HG03159 (cell line): ENCODE measurements at regions not wholly inside any gene's neighbourhood (a gene's known extent, or its start where the extent isn't known, plus 50 kb on each side); places are given as distances from the start of the nearest gene placed in this dataset.
"Not testable (repeated sequence)": the region's sequence is repeated elsewhere in the genome, so short reads cannot be mapped to it uniquely, and the experiment has no call there.

Experiments used
- ATAC-seq: cut with Tn5 transposase; IDR thresholded peaks from one replicate; pipeline ENCODE4 v1.9.1; 2021; ENCODE audit warnings: mild to moderate bottlenecking, moderate library complexity; ENCODE audit not compliant: unreplicated experiment

DNA sequence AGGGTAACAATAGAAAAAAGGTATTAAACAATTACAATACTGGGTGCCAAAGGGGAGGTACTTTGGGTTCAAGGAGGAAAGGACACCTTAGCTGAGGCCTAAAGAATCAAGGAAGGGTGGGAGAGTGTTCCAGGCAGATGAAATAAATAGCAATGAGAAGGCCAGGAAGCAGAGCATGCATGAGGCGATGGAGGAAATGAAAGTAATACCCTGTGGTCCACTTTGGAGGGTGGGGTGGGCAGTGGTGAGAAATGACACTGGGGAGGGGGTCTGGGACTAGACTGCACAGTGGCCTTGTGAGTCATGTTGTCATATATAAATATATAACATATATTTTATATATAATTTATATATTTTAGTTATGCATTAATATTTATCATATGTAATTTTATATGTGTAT is 55.9 kb downstream of the BHLHE40 start:
- no peak for ATAC-seq

DNA sequence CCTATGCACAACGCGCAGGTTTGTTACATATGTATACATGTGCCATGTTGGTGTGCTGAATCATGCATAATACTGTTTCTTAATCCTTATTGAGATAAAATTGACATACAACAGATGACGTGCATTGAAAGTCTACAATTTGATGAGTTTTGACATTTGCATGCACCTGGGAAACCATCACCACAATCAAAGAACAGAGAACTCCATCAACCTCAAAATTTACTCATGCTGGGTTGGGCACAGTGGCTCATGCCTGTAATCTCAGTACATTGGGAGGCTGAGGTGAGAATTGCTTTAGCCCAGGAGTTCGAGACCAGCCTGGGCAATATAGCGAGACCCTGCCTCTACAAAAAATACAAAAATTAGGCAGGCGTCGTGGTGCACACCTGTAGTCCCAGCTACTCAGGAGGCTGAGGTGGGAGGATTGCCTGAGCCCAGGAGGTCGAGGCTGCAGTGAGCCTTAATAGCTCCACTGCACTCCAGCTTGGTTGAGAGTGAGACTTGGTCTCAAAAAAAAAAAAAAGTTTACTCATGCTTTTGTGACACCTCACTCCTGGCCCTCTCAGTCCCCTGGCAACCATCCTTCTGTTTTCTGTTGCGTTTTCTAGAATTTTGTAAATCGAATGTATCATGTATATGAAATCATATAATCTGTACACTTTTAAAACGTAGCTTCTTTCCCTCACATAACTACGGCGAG is 56.6 kb downstream of the BHLHE40 start:
- ATAC-seq, result peak; percentile 51

DNA sequence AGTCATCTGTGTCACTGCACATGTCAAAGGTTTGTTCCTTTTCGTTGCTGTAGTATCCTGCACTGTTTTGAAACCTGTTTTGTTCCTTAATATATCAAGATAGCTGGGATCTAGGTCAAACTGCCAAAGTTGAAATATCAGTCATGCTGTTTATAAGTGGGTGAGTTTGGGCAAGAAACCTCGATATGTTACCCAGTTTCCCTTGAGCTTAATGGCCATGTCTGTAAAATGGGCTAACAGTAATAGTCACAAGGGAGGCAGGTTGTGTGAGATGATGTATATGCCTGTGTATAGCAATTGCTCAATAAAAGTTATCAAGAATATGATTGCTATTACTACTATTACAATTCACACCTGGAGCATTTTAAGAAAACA is 57.1 kb downstream of the BHLHE40 start:
- no peak for ATAC-seq

GRCh38 chr3:5036858-5037257 is 57.6 kb downstream of the BHLHE40 start:
- no peak for ATAC-seq

- ATAC-seq, result no peak
These were observed 60.3 kb downstream of the BHLHE40 start for GRCh38 chr3:5039585-5039984.

GRCh38 chr3:5041315-5041714 is 62.1 kb downstream of the BHLHE40 start:
- ATAC-seq, result no peak

GRCh38 chr3:5045961-5046360 is 66.7 kb downstream of the BHLHE40 start:
- ATAC-seq, result no peak

DNA sequence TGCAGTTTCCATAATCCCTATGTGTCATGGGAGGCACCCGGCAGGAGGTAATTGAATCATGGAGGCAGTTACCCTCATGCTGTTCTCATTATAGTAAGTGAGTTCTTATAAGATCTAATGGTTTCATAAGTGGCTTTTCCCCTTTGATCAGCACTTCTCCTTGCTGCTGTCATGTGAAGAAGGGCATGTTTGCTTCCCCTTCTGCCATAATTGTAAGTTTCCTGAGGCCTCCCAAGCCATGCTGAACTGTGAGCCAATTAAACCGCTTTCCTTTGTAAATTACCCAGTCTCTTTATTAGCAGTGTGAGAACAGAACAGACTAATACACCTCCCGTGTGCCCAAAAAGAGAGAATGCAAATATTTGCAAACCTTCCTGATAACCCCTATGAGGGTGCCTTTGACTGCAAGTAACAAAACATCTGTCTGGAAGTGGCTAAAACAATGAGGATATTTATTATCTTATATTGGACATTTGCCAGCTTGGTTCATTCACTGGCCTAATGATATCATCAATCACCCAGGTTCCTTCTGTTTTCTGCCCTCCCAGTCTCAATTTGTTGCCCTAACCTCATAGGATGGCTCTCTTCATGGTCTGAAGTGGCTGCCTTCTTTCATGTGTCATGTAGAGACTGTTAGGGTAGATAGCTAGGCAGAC is 68.7 kb downstream of the BHLHE40 start:
- no peak for ATAC-seq

GRCh38 chr3:5051772-5052171 is 70.3 kb upstream of the ARL8B start:
- peak; percentile 57 for ATAC-seq

GRCh38 chr3:5052247-5052646 is 69.8 kb upstream of the ARL8B start:
- no peak for ATAC-seq

DNA sequence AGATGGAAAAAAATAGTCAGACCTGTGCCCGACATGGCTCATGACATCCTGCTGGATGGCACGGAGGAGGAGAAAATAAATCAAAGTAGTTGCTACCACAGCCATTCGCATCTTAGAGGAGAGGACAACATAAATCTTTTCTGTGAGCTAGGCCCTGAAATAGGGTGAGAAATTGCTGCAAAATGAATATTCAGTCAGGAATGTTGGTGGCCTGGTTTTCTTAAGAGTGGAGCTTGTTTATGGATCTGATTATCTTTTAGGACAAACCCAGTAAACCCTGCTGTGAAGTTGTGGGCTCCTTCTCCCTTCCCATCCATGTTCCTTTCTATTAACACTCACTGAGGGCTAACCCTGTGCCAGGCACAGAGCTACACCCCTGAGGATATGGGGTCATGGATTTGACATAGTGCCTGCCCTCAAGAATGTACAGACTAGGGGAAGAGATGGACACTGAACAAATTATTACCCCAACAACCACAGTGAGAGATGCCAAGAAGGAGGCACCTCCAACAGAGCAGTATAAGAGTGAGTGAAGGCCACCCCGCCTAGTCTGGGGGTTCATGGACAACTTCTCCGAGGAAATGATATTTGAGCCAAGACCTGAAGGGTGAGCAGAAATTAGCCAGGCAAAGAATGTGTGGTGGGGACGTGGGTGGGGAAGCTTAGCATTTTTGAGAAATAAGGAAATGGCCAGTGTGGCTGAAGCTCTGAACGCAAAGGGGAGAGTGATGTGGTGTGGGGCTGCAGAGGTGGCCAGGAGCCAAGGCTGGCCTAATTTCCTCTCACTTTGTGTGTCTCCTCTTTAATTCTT is 68.9 kb upstream of the ARL8B start:
- ATAC-seq, result no peak

GRCh38 chr3:5054098-5054497 is 68.0 kb upstream of the ARL8B start:
- ATAC-seq, result no peak

DNA sequence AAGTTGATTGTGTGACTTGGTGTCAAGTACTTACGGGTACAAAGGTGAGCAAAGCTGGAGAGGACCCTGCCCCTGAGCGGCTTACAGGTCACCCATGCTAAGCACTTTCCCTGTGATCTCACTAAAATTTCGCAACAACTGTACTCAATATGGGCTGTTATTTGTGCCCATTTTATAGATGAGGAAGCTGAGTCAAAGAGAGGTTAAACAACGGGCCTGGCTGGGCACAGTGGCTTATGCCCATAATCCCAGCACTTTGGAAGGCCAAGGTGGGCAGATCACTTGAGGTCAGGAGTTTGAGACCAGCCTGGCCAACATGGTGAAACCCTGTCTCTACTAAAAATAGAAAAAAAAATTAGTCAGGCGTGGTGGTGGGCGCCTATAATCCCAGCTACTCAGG is 67.5 kb upstream of the ARL8B start:
- ATAC-seq, result not testable (repeated sequence)

- ATAC-seq, result no peak
These were observed 66.6 kb upstream of the ARL8B start for GRCh38 chr3:5055357-5056110.

DNA sequence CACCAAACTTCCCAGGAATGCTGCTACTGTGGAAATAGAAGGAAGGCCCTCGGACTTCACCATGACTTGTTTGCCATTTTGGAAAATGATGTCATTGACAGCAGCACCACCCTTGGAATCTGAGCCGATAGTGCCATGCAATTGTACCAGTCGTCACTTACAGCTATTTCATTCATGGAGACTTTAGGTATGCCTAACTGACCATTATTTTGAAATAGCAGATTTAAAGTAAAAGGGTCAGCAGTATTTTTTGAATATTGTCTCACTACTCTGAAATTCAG is 66.0 kb upstream of the ARL8B start:
- no peak for ATAC-seq

DNA sequence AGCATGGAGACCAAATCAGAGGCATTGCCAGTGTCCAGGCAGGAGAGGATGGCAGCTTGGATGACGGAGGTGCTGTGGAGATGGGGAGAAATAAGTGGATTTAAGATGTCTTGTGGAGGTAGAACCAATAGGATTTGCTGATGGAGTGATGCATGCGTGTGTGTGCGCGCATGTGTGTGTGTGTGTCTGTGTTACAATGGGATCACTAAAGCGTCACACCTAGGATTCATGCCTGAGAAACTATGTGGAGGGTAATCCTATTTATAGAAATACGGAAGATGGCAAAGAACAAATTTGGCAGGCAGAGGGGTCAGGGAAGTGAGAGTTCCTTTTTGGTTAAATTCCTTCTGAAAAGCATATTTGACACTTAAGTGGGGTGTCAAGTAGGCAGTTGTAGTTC is 64.8 kb upstream of the ARL8B start:
- no peak for ATAC-seq

DNA sequence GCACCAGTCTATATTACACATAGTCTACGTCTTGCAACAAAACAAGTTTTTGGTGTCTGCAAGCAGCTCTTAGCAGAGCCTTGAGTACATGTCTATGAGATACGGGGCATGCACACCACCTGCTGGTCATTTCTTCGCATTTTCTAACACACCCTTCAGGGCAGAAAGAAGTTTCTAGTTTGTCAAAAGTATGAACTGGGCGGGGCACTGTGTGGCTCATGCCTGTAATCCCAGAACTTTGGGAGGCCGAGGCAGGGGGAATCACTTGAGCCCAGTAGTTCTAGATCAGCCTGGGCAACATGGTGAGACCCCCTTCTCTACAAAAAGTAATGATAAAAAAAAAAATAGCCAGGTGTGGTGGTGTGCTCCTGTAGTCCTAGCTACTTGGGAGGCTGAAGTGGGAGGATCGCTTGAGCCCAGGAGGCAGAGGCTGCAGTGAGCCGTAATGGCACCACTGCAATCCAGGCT is 64.2 kb upstream of the ARL8B start:
- peak; percentile 94 for ATAC-seq

DNA sequence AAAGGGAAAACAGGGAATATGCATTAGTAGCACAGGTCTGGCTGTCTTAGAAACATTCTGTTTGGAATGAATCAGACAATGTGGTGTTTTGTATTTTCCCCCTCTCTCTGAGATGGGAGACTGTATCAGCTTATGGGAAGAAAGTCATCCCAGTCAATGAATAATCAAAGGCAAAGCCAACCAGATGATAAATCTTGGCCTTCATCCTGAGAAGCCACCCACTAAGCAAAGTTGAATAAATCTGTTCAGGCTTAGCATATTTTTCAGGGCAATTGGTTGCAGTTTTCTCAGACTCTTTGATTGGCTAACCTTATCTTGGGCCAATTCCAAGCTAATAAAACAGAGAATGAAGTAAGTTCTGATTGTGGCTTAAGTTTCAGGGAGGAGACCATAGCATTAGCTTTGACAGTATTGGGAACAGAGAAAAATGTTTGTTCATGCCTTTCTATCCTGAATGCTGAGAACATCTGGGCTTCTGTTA is 63.6 kb upstream of the ARL8B start:
- no peak for ATAC-seq

DNA sequence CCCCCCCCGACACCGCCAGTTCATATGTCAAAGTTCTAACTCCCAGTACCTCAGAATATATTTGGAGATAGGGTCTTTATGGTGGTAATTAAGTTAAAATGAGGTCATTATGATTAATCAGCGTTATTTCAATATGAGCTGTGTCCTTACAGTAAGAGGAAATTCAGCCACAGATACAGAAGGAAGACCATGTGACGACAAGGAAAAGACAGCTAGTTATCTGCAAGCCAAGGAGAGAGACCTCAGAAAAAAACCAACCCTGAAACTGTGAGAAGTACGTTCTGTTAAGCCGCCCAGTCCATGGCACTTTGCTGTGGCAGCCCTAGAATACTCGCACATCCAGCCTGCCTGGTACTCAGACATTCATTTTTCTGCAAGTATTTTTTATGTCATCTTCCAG is 62.3 kb upstream of the ARL8B start:
- ATAC-seq, result no peak

DNA sequence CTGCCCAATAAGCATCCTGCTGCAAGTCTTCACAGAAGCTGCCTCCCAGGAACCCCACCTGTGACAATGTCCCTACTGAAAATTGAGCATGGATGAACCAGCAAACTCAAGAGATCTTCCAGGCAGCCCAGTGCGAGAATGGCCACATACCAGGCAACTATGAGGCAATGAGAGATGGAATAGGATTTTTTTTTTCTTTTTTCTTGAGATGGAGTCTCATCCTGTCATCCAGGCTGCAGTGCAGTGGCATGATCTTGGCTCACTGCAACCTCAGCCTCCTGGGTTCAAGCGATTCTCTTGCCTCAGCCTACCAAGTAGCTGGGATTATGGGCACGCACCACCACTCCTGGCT is 60.9 kb upstream of the ARL8B start:
- no peak for ATAC-seq

DNA sequence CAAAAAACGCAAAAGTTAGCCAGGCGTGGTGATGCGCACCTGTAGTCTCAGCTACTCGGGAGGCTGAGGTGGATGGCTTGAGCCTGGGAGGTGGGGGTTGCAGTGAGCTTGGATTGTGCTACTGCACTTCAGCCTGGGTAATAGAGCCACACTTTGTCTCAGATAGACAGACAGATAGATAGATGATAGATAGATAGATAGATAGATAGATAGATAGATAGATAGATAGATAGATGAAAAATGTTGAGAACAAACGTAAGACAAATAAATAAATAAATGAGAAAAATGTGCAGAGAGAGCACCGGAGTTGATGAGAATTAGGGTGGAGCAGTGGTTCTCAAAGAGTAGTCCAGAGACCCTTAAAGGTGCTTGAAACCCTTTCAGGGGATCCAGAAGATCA is 58.4 kb upstream of the ARL8B start:
- no peak for ATAC-seq
